ENCODE measurements at regions not wholly inside any gene's neighbourhood (a gene's known extent, or its start where the extent isn't known, plus 50 kb on each side); places are given as distances from the start of the nearest gene placed in this dataset.
"Not testable (repeated sequence)": the region's sequence is repeated elsewhere in the genome, so short reads cannot be mapped to it uniquely, and the experiment has no call there.

- DNase-seq, result no peak
These were observed 50.2 kb upstream of the PLET1 start for GRCh38 chr11:112310848-112311247.

GRCh38 chr11:112315057-112315720 is 54.5 kb upstream of the PLET1 start:
- no peak for DNase-seq

GRCh38 chr11:112315861-112316739 is 55.4 kb upstream of the PLET1 start:
- no peak for DNase-seq

- no peak for DNase-seq
These were observed 56.3 kb upstream of the PLET1 start for GRCh38 chr11:112316971-112317370.

GRCh38 chr11:112318184-112318591 is 57.5 kb upstream of the PLET1 start:
- no peak for DNase-seq

- no peak for DNase-seq
These were observed 58.0 kb upstream of the PLET1 start for GRCh38 chr11:112318661-112319060.

- DNase-seq, result no peak
These were observed 60.0 kb upstream of the PLET1 start for GRCh38 chr11:112320668-112321067.

GRCh38 chr11:112321501-112322172 is 61.0 kb upstream of the PLET1 start:
- no peak for DNase-seq

- no peak for DNase-seq
These were observed 61.6 kb upstream of the PLET1 start for GRCh38 chr11:112322173-112322790.

GRCh38 chr11:112334381-112334780 is 73.7 kb upstream of the PLET1 start:
- no peak for DNase-seq

- no peak for DNase-seq
These were observed 75.8 kb upstream of the PLET1 start for GRCh38 chr11:112336356-112336886.

GRCh38 chr11:112339566-112339965 is 78.9 kb upstream of the PLET1 start:
- DNase-seq, result no peak

- DNase-seq, result no peak
These were observed 82.8 kb upstream of the PLET1 start for GRCh38 chr11:112343368-112344039.

GRCh38 chr11:112344040-112344413 is 83.4 kb upstream of the PLET1 start:
- DNase-seq, result no peak

GRCh38 chr11:112345166-112345565 is 84.5 kb upstream of the PLET1 start:
- no peak for DNase-seq

GRCh38 chr11:112345706-112346105 is 85.0 kb upstream of the PLET1 start:
- DNase-seq, result no peak

GRCh38 chr11:112346586-112346985 is 85.9 kb upstream of the PLET1 start:
- DNase-seq, result no peak

- DNase-seq, result no peak
These were observed 87.9 kb upstream of the PLET1 start for GRCh38 chr11:112348480-112349029.

- not testable (repeated sequence) for DNase-seq
These were observed 90.8 kb upstream of the PLET1 start for GRCh38 chr11:112351423-112351822.

- no peak for DNase-seq
These were observed 92.2 kb upstream of the PLET1 start for GRCh38 chr11:112352907-112353306.

GRCh38 chr11:112354364-112354763 is 93.7 kb upstream of the PLET1 start:
- DNase-seq, result no peak

GRCh38 chr11:112355726-112356125 is 95.1 kb upstream of the PLET1 start:
- no peak for DNase-seq

Measured in stimulated activated CD4-positive, alpha-beta T cell treated with anti-CD3 and anti-CD28 coated beads, Interleukin-4, amount 100 ng/mL, for 4 hours (primary cell).